ENCODE measurements at regions not wholly inside any gene's neighbourhood (a gene's known extent, or its start where the extent isn't known, plus 50 kb on each side); places are given as distances from the start of the nearest gene placed in this dataset.

DNA sequence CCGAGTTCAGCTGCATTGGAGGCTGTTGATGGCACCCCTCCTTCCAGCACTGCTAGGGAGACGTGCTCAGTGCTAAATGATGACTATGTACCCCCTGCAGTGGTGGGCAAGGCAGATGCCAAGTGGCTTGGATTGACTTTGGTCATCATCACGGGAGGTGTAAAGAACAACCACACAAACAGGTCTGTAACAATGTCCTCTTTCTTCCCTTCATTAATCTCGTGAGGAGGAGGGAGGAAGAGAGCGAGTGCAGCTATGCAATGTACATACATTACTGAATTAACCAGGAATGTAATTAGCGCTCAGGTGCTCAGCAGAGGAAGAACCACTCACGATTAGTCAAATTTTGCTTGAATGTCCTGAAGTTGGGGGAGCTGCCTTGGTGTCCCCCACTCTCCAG is 173.9 kb upstream of the SKOR2 start:
- TF ChIP-seq, protein P1, sequence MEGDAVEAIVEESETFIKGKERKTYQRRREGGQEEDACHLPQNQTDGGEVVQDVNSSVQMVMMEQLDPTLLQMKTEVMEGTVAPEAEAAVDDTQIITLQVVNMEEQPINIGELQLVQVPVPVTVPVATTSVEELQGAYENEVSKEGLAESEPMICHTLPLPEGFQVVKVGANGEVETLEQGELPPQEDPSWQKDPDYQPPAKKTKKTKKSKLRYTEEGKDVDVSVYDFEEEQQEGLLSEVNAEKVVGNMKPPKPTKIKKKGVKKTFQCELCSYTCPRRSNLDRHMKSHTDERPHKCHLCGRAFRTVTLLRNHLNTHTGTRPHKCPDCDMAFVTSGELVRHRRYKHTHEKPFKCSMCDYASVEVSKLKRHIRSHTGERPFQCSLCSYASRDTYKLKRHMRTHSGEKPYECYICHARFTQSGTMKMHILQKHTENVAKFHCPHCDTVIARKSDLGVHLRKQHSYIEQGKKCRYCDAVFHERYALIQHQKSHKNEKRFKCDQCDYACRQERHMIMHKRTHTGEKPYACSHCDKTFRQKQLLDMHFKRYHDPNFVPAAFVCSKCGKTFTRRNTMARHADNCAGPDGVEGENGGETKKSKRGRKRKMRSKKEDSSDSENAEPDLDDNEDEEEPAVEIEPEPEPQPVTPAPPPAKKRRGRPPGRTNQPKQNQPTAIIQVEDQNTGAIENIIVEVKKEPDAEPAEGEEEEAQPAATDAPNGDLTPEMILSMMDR (IDR thresholded peaks at IDR 0.05): no peak
- Mint-ChIP-seq H3K27ac (no peak overlapping the region), H3K9me3 (no peaks in the 10 kb centered on the region), H3K36me3 (ENCODE audit: low read depth) (no peaks in the 10 kb centered on the region), H3K4me1 (ENCODE audit: low read depth) (no peaks in the 10 kb centered on the region), H3K27me3 (peaks cover 2% of the 10 kb centered on the region), H3K4me3 (no peak overlapping the region)
- DNase-seq (no peak), ATAC-seq (no peak)
- CTCF ChIA-PET: no interaction called here
- intact Hi-C loops (cut with micrococcal nuclease): no loop called here
- POLR2A ChIA-PET: no interaction called here

DNA sequence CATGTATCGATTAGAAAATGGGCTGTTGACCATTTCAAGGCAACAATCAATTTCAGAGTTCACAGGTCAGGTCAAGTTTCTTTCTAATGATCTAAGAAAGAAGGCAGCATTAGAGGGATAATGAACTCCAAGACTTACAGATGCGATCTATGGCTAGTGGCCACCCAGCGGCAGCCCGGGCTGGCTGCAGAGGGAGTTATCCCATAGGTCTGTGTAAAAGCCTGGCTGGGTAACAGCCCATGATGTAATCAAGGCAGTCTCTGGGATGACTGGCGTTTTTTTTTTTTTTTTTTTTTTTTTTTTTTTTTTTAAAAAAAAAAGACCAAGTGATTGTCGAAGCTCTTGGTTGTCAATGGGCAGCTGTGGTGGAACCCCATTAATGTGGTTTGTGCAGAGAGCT is 171.1 kb upstream of the SKOR2 start:
- no peaks in the 10 kb centered on the region for H3K9me3 Mint-ChIP-seq
- CTCF ChIA-PET: no interaction called here
- H3K27me3 Mint-ChIP-seq: peaks cover 15% of the 10 kb centered on the region
- TF ChIP-seq, protein P1 (IDR thresholded peaks at IDR 0.05): no peak
- ATAC-seq (no peak), DNase-seq (no peak)
- POLR2A ChIA-PET: no interaction called here
- intact Hi-C loops (cut with micrococcal nuclease): no loop called here
- no peak overlapping the region for H3K27ac Mint-ChIP-seq
- H3K4me1 Mint-ChIP-seq (ENCODE audit: low read depth): no peaks in the 10 kb centered on the region
- H3K4me3 Mint-ChIP-seq: no peak overlapping the region
- H3K36me3 Mint-ChIP-seq (ENCODE audit: low read depth): no peaks in the 10 kb centered on the region

DNA sequence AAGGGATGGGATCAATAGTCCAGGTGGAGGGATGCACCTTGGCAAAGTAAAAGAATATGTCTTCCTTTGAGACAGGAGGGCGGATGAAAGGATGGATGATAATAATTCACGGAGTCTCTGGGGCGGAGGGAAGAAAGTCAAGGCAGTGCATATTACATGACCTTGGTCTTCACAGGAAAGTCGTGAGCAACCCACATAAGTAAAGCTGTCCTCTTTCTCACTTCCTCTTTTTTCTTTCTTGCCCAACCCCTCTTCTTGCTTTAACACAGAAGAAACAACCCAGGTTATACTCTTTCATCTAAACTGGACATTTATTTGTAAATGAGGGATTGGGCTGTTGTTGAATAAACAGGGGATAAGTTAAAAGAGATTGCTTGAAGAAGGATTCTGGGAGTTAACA is 168.7 kb upstream of the SKOR2 start:
- no peak overlapping the region for H3K4me3 Mint-ChIP-seq
- no peak overlapping the region for H3K27ac Mint-ChIP-seq
- ChIA-PET CTCF (no interaction called here), POLR2A (no interaction called here)
- H3K9me3 Mint-ChIP-seq: no peaks in the 10 kb centered on the region
- H3K27me3 Mint-ChIP-seq: peaks cover 25% of the 10 kb centered on the region
- no peaks in the 10 kb centered on the region for H3K4me1 Mint-ChIP-seq (ENCODE audit: low read depth)
- DNase-seq: no peak
- no peaks in the 10 kb centered on the region for H3K36me3 Mint-ChIP-seq (ENCODE audit: low read depth)
- TF ChIP-seq, protein P1 (IDR thresholded peaks at IDR 0.05): no peak
- no peak for ATAC-seq
- intact Hi-C loops (cut with micrococcal nuclease): no loop called here

DNA sequence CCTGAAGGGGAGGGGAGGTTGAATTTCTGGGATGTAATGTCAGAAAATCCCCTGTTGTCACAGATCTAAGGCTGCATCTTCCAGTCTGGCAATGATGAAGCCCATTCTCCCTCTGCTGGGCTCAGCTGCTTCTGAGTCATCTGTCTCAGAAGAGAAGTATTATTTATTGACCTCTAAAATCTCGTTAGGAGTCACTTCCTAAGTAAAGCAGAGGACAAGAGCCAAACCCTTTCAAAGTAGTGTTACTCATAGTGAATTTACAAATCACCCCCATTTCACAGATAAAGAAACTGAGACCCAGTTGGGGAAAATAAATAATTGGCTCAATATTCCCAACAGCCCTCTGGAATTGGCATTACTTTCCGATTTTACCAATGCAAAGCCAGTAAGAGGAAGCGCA is 167.3 kb upstream of the SKOR2 start:
- TF ChIP-seq, protein P1 (IDR thresholded peaks at IDR 0.05): no peak
- H3K27me3 Mint-ChIP-seq: peaks cover 25% of the 10 kb centered on the region
- H3K4me1 Mint-ChIP-seq (ENCODE audit: low read depth): no peaks in the 10 kb centered on the region
- intact Hi-C loops (cut with micrococcal nuclease): no loop called here
- ChIA-PET CTCF (no interaction called here), POLR2A (no interaction called here)
- no peak for ATAC-seq
- no peaks in the 10 kb centered on the region for H3K36me3 Mint-ChIP-seq (ENCODE audit: low read depth)
- H3K9me3 Mint-ChIP-seq: no peaks in the 10 kb centered on the region
- H3K27ac Mint-ChIP-seq: no peak overlapping the region
- DNase-seq: no peak
- no peak overlapping the region for H3K4me3 Mint-ChIP-seq

DNA sequence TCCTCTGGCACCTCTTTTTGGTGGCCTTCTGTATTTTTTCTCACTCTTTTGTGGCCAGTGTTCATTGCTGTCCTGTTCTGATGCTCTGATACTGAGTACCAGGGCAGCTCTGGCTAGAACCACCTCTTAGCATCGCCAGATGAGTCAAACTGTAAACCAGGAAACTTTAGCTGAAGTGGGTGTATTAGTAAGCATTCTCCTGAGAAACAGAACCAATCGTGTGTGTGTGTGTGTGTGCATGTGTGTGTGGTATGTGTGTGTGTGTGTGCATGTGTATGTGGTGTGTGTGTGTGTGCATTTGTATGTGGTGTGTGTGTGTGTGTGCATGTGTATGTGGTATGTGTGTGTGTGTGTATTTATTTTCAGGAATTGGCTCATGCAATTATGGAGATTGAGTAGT is 166.3 kb upstream of the SKOR2 start:
- intact Hi-C loops (cut with micrococcal nuclease): no loop called here
- H3K4me1 Mint-ChIP-seq (ENCODE audit: low read depth): no peaks in the 10 kb centered on the region
- ATAC-seq (no peak), DNase-seq (no peak)
- H3K27ac Mint-ChIP-seq: no peak overlapping the region
- H3K4me3 Mint-ChIP-seq: no peak overlapping the region
- TF ChIP-seq, protein P1 (IDR thresholded peaks at IDR 0.05): no peak
- H3K36me3 Mint-ChIP-seq (ENCODE audit: low read depth): no peaks in the 10 kb centered on the region
- no peaks in the 10 kb centered on the region for H3K9me3 Mint-ChIP-seq
- ChIA-PET POLR2A (no interaction called here), CTCF (no interaction called here)
- H3K27me3 Mint-ChIP-seq: peaks cover 25% of the 10 kb centered on the region
